ENCODE measurements at regions not wholly inside any gene's neighbourhood (a gene's known extent, or its start where the extent isn't known, plus 50 kb on each side); places are given as distances from the start of the nearest gene placed in this dataset.

- TF ChIP-seq PBX3 (IDR thresholded peaks at IDR 0.05; ENCODE audit: insufficient replicate concordance, low read depth, low read length), result peak; percentile 65
- TF ChIP-seq E2F4 (IDR thresholded peaks at IDR 0.05; ENCODE audit: low read depth, low read length), result no peak
- TF ChIP-seq IRF3 (IDR thresholded peaks at IDR 0.05), result no peak
- TF ChIP-seq SUPT20H (IDR thresholded peaks at IDR 0.05; ENCODE audit: borderline replicate concordance, control insufficient read depth, low read depth, low read length), result no peak
- TF ChIP-seq CTCF (IDR thresholded peaks at IDR 0.05 in 2 of 3, conservative IDR thresholded peaks at IDR 0.05 in 1 of 3; ENCODE audit: control insufficient read depth in 2 of 3, extremely low read depth in 1 of 3, insufficient read depth in 1 of 3, low read depth in 3 of 3, low read length in 3 of 3), result peak; percentile 45 to 72 (median 58)
- TF ChIP-seq IKZF1 (conservative IDR thresholded peaks at IDR 0.05), result peak; percentile 90
- peak; percentile 64; the same call in 1 of the 2 replicates for TF ChIP-seq CHD2 (IDR thresholded peaks at IDR 0.05; ENCODE audit: borderline replicate concordance, low read depth, low read length)
- TF ChIP-seq GATAD2B (conservative IDR thresholded peaks at IDR 0.05; ENCODE audit: low read depth), result peak; percentile 99
- TF ChIP-seq MTA2 (IDR thresholded peaks at IDR 0.05; ENCODE audit: low read depth), result peak; percentile 47; the same call in 1 of the 2 replicates
- TF ChIP-seq NFIC (IDR thresholded peaks at IDR 0.05; ENCODE audit: low read depth, low read length), result no peak
- no peak for TF ChIP-seq PRDM15 (CRISPR knock-in tag; IDR thresholded peaks at IDR 0.05)
- no peak for TF ChIP-seq IRF5 (IDR thresholded peaks at IDR 0.05; ENCODE audit: borderline replicate concordance)
- no peak for TF ChIP-seq CHD4 (IDR thresholded peaks at IDR 0.05)
- no peak for TF ChIP-seq CBFB (IDR thresholded peaks at IDR 0.05; ENCODE audit: low read depth)
- TF ChIP-seq CREM (IDR thresholded peaks at IDR 0.05; ENCODE audit: low read depth), result no peak; the same call in 1 of the 2 replicates
- no peak for TF ChIP-seq SMAD5 (IDR thresholded peaks at IDR 0.05; ENCODE audit: low read depth)
- TF ChIP-seq KLF5 (IDR thresholded peaks at IDR 0.05; ENCODE audit: partially characterized antibody), result no peak
- no peak for TF ChIP-seq NFYA (IDR thresholded peaks at IDR 0.05; ENCODE audit: borderline replicate concordance, low read depth, low read length)
- TF ChIP-seq HDAC6 (IDR thresholded peaks at IDR 0.05; ENCODE audit: unreplicated experiment), result no peak
These were observed 81.2 kb downstream of the IRF2BPL start (continued) for GRCh38 chr14:76947078-76947837.

All from GM12878 (cell line).